GM12872 (cell line): ENCODE measurements at regions not wholly inside any gene's neighbourhood (a gene's known extent, or its start where the extent isn't known, plus 50 kb on each side); places are given as distances from the start of the nearest gene placed in this dataset.

ENCODE experiments used
- CTCF ChIP-seq: IDR thresholded peaks from 3 replicates; pipeline ENCODE4 v1.5.1; 2011; ENCODE audit warnings: low read depth, mild to moderate bottlenecking, low read length, moderate library complexity; ENCODE audit not compliant: insufficient read depth

DNA sequence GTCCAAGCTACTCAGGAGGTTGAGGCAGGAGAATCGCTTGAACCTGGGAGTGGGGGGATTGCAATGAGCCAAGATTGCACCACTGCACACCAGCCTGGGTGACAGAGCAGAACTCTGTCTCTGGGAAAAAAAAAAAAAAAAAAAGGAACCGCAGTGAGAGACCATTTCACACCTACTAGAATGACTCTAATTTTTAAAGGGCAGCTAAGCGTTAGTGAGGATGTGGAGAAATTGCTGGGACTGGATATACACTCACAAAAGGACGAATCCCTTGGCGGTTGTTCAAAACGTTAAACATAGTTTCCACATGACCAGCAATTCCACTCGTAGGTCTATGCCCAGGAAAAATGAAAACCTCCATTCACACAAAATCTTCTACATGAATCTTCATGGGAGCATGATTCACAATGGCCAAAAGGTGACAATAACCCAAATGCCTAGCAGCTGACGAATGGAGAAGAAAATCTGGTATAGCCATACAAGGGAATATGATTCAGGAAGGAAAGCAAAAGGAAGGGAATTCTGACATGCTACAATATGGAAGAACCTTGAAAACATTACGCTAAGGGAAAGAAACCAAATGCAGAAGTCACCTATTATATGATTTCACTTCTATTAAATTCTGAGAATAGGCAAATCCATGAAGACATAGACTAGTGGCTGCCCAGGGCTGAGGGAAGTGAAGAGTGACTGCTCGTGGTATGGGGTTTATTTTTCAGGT is 127.0 kb downstream of the CHSY1 start:
- TF ChIP-seq CTCF = no peak

DNA sequence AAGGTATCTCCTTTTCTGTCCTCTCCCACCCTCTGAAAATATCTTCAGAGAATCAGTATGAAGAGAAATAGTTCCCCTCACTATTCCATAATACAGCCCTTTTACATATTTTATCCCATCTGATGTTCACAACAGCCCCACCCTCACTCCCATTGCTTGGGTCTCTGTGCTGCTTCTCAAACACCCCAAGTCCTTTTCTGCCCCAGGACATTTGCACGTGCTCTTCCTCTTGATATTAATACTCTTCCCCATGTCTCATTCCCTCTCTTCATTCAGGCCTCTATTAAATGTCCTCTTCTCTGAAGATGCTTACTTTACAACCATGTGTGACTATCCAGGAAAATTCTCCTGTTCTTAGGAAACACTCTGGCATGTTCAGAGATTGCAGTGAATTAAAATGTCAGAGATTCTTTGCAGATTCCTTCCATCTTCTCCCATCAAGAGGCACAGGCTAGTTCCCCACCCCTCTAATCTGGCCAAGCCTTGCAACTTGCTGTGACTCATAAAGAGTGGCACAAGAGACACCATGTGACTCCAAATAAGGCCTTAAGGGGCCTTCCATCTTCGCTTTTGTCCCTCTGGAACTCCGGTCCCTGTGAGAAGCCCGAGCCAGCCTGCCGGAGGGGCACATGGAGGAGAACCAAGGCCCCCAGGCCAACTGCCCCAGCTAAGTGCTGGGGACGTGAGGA is 128.5 kb downstream of the CHSY1 start:
- no peak for TF ChIP-seq CTCF

GRCh38 chr15:101122806-101123205 is 129.0 kb downstream of the CHSY1 start:
- TF ChIP-seq CTCF = no peak

DNA sequence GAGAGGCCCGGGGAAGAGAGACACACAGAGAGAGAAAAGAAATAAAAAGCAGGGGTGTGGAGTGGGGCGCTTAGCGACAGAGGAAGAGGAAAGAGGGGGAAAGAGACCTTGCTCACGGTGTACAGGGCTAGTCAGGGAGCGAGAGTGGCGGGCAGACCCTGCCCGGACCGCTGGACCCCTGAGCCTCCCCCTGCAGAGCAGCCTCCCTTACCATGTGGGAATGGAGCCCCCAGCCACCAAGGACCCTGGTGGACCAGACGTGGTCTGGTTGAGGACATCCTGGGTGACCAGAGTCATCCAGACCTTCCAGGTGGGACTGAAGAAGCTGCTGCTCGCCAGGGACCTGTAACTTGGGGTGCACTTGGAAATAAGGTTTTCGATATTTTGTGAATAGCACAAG is 129.6 kb downstream of the CHSY1 start:
- no peak for TF ChIP-seq CTCF

DNA sequence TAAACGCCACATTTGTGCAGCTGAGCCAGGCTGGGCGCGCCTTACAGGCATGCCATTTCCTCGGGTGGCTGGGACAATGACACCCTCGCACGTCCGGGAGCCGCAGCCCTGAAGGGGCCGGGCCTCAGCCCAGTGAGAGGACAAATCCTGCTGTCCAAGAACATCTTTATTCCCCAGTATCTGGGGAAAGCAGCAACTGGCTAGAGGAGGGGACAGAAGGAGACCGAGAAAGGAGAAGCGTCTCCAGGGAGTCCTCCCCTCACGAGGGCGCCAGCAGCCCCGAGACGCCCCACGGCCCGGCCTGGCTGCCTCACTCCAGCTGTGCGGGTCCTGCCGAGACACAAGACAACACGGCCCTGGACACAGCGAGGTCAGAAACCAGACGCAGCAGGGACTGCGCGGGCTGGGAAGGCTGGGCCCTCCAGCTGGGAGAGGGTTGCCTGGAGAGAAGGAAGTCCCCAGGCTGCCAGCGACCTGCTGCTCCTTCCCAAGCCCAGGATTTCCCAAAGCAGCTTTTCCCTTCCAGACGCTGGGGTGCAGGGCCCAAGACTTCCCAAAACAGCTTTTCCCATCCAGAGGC is 130.2 kb downstream of the CHSY1 start:
- peak; percentile 63 for TF ChIP-seq CTCF

GRCh38 chr15:101120987-101121386 is 130.9 kb downstream of the CHSY1 start:
- no peak for TF ChIP-seq CTCF

- no peak for TF ChIP-seq CTCF
These were observed 131.4 kb downstream of the CHSY1 start for GRCh38 chr15:101120473-101120872.
